ENCODE measurements at regions not wholly inside any gene's neighbourhood (a gene's known extent, or its start where the extent isn't known, plus 50 kb on each side); places are given as distances from the start of the nearest gene placed in this dataset.

DNA sequence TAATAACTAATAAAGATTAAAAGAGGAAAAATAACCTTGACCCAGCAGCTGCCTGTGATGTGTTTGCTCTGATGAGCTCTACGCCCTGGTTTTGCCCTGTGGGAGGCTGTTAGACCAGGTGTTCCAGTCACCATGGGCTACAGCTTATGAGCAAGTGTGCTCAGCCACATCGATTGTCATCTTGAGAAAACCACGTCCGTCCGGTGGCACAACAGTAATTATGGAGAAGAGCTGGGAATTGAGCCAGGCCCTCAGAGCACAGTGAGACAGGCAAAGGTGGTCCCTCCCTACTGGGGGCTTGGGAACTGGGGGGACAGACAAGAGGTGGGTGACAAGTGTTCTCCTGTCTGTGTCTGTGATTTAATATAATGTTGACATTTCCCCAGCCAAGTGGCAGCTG, 420.5 kb downstream of the MATN1 start:
- no peak for FAIRE-seq
- DNase-seq (ENCODE audit: low spot score): no peak

GRCh38 chr1:30300669-30301068, 422.7 kb downstream of the MATN1 start:
- DNase-seq (ENCODE audit: low spot score) (no peak), FAIRE-seq (no peak)

- FAIRE-seq (no peak), DNase-seq (ENCODE audit: low spot score) (no peak)
These were observed 424.0 kb downstream of the MATN1 start for GRCh38 chr1:30299393-30299792.

GRCh38 chr1:30295674-30296073, 427.7 kb downstream of the MATN1 start:
- no peak for DNase-seq (ENCODE audit: low spot score)
- FAIRE-seq: no peak

DNA sequence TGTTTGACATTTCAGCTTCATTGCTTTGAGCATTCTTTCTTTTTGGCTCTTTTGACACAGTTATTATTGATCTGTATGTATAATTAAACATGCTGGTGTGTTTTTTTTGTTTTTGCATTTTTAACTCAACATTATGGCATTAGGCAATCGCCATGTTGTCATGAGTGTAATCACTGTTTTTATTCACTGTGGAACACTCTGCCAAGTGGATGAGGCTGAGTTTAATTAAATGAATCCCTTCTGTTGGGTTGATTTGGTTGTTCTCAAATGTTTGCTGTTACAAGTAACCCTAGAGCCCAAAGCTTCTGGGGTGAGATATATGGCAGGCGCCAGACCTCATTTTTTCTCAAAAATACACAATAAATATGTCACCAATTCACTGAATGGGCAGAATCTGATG, 428.1 kb downstream of the MATN1 start:
- FAIRE-seq (no peak), DNase-seq (ENCODE audit: low spot score) (no peak)

GRCh38 chr1:30294508-30294907, 428.9 kb downstream of the MATN1 start:
- no peak for DNase-seq (ENCODE audit: low spot score)
- FAIRE-seq: no peak

DNA sequence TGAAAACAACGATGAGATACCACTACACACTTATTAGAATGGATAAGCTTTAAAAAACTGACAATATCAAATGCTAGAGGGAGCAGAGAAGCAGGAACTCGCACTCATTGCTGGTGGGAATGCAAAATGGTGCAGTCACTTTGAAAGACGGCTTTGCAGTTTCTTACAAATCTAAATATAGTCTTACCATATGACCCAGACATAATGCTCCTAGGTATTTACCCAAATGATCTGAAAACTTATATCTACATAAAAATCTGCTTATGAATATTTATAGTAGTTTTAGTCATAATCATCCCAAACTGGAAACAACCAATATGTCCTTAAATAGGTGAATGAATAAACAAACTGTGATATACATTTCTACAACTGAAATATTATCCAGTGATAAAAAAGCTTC, 430.9 kb downstream of the MATN1 start:
- DNase-seq (ENCODE audit: low spot score): no peak
- FAIRE-seq: no peak

DNA sequence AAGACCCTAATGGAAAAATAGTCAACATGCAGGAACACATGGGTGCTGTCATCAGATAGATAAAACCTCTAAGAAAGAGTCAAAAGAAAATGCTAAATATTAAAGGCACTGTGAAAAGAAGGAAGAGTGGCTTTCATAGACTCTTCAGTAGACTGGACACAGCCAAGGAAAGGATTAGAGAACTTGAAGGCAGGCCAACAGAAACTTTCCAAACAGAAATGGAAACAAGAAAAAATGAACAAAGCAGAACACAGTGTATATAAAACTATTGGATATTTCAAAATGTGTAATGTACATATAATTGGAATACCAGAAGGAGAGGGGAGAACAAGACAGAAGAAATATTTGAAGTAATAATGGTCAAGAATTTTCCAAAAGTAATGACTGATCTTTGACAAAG, 431.9 kb downstream of the MATN1 start:
- FAIRE-seq (no peak), DNase-seq (ENCODE audit: low spot score) (no peak)

GRCh38 chr1:30290581-30290980, 432.8 kb downstream of the MATN1 start:
- FAIRE-seq (no peak), DNase-seq (ENCODE audit: low spot score) (no peak)

- DNase-seq (ENCODE audit: low spot score) (no peak), FAIRE-seq (no peak)
These were observed 435.4 kb downstream of the MATN1 start for GRCh38 chr1:30287976-30288375.

- no peak for DNase-seq (ENCODE audit: low spot score)
These were observed 436.2 kb downstream of the MATN1 start for GRCh38 chr1:30286988-30287839.

DNA sequence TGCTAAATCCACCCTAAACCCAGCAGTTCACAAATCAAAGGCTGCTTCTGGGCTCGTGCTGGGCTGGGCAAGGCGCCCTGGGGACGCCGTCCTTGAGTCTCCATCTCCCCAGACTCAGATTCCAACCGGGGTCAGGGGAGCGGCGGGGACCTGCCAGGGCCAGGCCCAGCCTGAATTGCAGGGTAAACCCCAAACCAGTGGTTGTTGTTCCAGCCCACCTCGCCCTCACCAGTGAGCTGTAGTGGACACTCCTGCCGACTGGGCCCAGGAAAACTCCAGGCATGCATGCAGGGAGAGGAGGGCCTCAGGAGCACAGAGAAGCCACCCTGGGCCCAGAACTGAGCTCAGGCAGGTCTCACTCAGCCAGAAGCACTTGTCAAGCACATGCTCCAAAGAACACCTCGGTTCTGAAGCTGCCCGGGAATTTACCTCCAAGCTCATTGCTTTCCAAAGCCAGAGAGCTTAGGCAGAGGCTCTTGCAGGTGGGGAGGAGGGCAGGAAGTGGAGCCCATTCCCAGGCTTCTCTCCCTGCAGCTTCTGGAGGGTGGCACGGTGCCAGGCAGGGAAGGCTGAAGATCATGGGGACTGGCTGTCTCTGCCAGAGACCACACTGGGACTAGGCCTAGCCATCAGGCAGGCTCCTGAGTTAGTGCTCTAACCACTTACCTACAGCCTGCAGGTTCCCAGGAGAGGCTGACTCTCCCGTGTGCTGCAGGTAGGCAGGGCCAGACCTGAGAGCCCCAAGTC, 437.0 kb downstream of the MATN1 start:
- DNase-seq (ENCODE audit: low spot score): no peak
- FAIRE-seq: no peak

More at GRCh38 chr1:30286988-30287839, 436.2 kb downstream of the MATN1 start:
- no peak for FAIRE-seq

DNA sequence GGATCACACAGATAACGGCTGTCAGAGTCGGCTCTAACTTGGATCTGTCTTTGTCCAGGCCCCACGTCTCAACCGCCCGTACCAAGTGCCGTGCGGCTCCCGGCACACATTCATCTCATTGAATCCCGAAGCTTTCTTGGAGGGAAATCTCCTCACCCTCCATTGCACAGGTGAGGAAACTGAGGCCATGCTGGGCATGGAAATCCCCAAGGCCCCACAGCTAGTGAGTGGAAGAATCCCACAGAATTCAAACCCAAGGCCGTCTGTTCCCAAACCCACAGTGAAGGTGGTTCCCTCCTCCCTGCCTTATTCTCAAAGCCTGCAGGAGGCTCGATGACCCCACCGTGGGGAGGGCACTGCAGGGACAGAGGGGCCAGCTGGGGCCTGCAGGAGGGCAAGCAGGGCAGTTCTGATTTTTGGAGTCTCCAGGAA, 437.9 kb downstream of the MATN1 start:
- no peak for FAIRE-seq
- DNase-seq (ENCODE audit: low spot score): no peak

GRCh38 chr1:30284728-30285475, 438.5 kb downstream of the MATN1 start:
- no peak for DNase-seq (ENCODE audit: low spot score)
- FAIRE-seq: no peak

DNA sequence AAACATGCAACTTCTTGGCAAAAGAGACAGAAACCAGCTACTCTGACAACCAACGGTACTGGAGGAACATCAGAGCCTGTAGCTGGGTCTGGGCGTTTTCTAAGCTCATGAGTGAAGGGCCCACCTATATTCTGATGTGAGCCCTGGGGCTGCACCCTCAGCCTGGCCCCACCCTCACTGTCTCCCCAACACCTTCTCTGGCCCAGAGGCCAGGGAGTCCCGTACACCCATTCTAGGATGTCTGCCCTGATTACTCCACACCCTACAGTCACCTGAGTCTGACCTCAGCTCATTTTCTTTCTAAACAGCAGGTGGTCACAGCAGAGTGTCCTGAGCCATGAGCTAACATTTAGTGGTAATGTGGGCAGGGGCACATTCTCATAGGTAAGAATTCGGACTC, 439.2 kb downstream of the MATN1 start:
- DNase-seq (ENCODE audit: low spot score): no peak
- no peak for FAIRE-seq

GRCh38 chr1:30283199-30283962, 440.0 kb downstream of the MATN1 start:
- FAIRE-seq (no peak), DNase-seq (ENCODE audit: low spot score) (no peak)

DNA sequence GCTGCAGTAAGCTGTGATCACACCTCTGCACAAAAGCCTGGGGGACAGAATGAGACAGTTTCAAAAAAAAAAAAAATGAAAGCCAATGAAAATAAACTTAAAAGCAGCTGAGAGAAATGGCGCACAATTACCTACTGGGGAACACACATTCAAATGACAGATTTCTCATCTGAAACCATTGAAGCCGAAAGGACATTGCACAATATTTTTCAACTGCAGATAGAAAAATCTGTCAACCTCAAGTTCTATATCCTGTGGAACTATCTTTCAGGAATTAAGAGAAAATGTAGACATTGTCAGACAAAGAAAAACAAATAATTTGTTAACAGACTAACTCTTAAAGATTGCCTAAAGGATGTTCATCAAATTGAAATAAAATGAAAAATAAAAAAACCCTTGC, 442.8 kb downstream of the MATN1 start:
- FAIRE-seq: no peak

GRCh38 chr1:30277911-30278310, 445.5 kb downstream of the MATN1 start:
- FAIRE-seq (no peak), DNase-seq (ENCODE audit: low spot score) (no peak)

More for the DNA sequence above, 442.8 kb downstream of the MATN1 start:
- no peak for DNase-seq (ENCODE audit: low spot score)

DNA sequence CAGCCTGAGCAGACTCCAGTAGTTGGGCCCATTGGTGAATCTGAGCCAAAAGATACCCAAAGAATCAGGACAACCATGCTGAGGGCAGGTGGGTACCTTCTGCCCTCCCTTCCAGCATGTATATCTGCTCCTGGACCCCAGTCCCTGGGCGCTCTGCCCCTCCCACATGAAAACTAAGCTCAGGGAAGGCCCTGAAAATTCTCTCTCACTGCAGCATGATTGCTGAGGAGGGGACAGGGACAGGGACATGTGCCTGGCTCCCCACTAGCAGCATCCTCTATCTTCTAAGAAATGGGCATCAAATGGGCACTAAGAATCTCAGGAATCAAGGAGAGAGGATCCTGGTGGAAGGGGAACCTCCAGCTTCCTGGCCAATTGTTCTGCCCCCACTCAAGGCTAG, 446.0 kb downstream of the MATN1 start:
- FAIRE-seq: no peak
- no peak for DNase-seq (ENCODE audit: low spot score)

DNA sequence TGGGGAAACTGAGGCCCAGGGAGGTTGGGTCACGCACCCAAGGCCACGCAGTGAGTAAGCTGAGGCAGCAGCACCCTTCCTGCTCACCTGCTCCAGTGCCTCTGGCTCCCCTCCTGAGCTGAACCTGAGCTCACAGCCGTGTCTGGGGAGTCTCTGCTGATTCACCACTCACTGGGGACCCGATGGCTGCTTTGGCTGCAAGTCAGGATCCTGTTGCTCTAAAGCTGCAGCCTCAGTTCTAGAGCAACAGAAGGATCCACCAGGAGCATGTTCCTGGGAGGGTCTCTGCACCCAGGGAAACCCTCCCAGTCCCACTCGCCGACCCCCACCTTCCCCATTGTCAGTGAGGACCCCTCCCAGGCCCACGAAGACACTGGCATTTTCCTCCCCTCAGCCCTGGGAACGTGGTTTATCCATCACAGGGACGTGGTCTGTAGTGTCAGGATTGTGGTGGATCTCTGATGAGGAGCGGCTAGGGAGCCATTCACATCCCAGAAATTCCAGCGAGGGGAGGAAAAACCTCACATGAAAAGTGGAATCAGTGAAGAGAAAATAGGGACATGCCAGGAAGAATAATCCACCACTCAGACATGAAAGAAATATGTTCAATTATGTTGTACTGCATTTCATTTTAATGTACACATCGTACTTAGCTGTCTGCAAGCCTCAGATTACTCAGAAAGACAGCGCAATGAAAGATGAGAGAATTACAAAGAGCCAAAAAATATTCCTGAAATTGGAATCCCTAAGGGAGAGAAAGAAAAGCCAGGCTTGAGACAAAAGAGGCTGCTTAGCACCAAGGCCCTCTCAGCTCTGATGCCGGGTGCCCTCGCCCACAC, 447.2 kb downstream of the MATN1 start:
- FAIRE-seq (no peak), DNase-seq (ENCODE audit: low spot score) (no peak)

All from RCC 7860 (cell line).